ENCODE measurements at regions not wholly inside any gene's neighbourhood (a gene's known extent, or its start where the extent isn't known, plus 50 kb on each side); places are given as distances from the start of the nearest gene placed in this dataset.

- Histone ChIP-seq H3K36me3 (ENCODE audit: control insufficient read depth in 3 of 3, insufficient read depth in 3 of 3, low read length in 3 of 3) (no peaks in the 10 kb centered on the region), H3K27me3 (ENCODE audit: control insufficient read depth in 3 of 3, insufficient read depth in 3 of 3, low read length in 3 of 3) (peaks cover 18 to 57% (median 44%) of the 10 kb centered on the region in 3 donors), H3K9ac (ENCODE audit: low read depth in 1 of 3, low read length in 3 of 3) (no peak overlapping the region), H3K9me3 (ENCODE audit: control insufficient read depth in 3 of 3, low read length in 3 of 3) (no peaks in the 10 kb centered on the region), H3K4me3 (ENCODE audit: low read length in 3 of 3) (no peak overlapping the region), H3K4me1 (ENCODE audit: control insufficient read depth in 3 of 3, insufficient read depth in 3 of 3, low read length in 3 of 3) (peaks cover 2 to 5% (median 4%) of the 10 kb centered on the region in 3 donors), H3K27ac (ENCODE audit: low read depth, low read length) (no peak overlapping the region)
Measured at GRCh38 chr9:135286961-135287360, 192.6 kb upstream of the PPP1R26 start.

GRCh38 chr9:135287627-135288026 lies 192.0 kb upstream of the PPP1R26 start:
- H3K27me3 ChIP-seq (ENCODE audit: control insufficient read depth in 3 of 3, insufficient read depth in 3 of 3, low read length in 3 of 3) = peaks cover 11 to 50% (median 39%) of the 10 kb centered on the region in 3 donors
- no peak overlapping the region for H3K27ac ChIP-seq (ENCODE audit: low read depth, low read length)
- H3K9ac ChIP-seq (ENCODE audit: low read depth in 1 of 3, low read length in 3 of 3) = no peak overlapping the region
- H3K4me3 ChIP-seq (ENCODE audit: low read length in 3 of 3) = no peak overlapping the region
- H3K9me3 ChIP-seq (ENCODE audit: control insufficient read depth in 3 of 3, low read length in 3 of 3) = no peaks in the 10 kb centered on the region
- H3K36me3 ChIP-seq (ENCODE audit: control insufficient read depth in 3 of 3, insufficient read depth in 3 of 3, low read length in 3 of 3) = no peaks in the 10 kb centered on the region
- H3K4me1 ChIP-seq (ENCODE audit: control insufficient read depth in 3 of 3, insufficient read depth in 3 of 3, low read length in 3 of 3) = no peaks in the 10 kb centered on the region

GRCh38 chr9:135288054-135288453 lies 191.5 kb upstream of the PPP1R26 start:
- no peaks in the 10 kb centered on the region for H3K9me3 ChIP-seq (ENCODE audit: control insufficient read depth in 3 of 3, low read length in 3 of 3)
- no peaks in the 10 kb centered on the region for H3K36me3 ChIP-seq (ENCODE audit: control insufficient read depth in 3 of 3, insufficient read depth in 3 of 3, low read length in 3 of 3)
- no peaks in the 10 kb centered on the region for H3K4me1 ChIP-seq (ENCODE audit: control insufficient read depth in 3 of 3, insufficient read depth in 3 of 3, low read length in 3 of 3)
- no peak overlapping the region for H3K27ac ChIP-seq (ENCODE audit: low read depth, low read length)
- H3K4me3 ChIP-seq (ENCODE audit: low read length in 3 of 3) = no peak overlapping the region
- no peak overlapping the region for H3K9ac ChIP-seq (ENCODE audit: low read depth in 1 of 3, low read length in 3 of 3)
- peaks cover 9 to 46% (median 35%) of the 10 kb centered on the region in 3 donors for H3K27me3 ChIP-seq (ENCODE audit: control insufficient read depth in 3 of 3, insufficient read depth in 3 of 3, low read length in 3 of 3)

GRCh38 chr9:135289081-135289491 lies 190.5 kb upstream of the PPP1R26 start:
- no peaks in the 10 kb centered on the region for H3K9me3 ChIP-seq (ENCODE audit: control insufficient read depth in 3 of 3, low read length in 3 of 3)
- no peak overlapping the region for H3K4me3 ChIP-seq (ENCODE audit: low read length in 3 of 3)
- peaks cover 8 to 39% (median 35%) of the 10 kb centered on the region in 3 donors for H3K27me3 ChIP-seq (ENCODE audit: control insufficient read depth in 3 of 3, insufficient read depth in 3 of 3, low read length in 3 of 3)
- H3K9ac ChIP-seq (ENCODE audit: low read depth in 1 of 3, low read length in 3 of 3) = no peak overlapping the region
- H3K4me1 ChIP-seq (ENCODE audit: control insufficient read depth in 3 of 3, insufficient read depth in 3 of 3, low read length in 3 of 3) = no peaks in the 10 kb centered on the region
- H3K36me3 ChIP-seq (ENCODE audit: control insufficient read depth in 3 of 3, insufficient read depth in 3 of 3, low read length in 3 of 3) = no peaks in the 10 kb centered on the region
- no peak overlapping the region for H3K27ac ChIP-seq (ENCODE audit: low read depth, low read length)

GRCh38 chr9:135290086-135290485 lies 189.5 kb upstream of the PPP1R26 start:
- H3K27me3 ChIP-seq (ENCODE audit: control insufficient read depth in 3 of 3, insufficient read depth in 3 of 3, low read length in 3 of 3) = peaks cover 4 to 34% (median 30%) of the 10 kb centered on the region in 3 donors
- H3K9me3 ChIP-seq (ENCODE audit: control insufficient read depth in 3 of 3, low read length in 3 of 3) = no peaks in the 10 kb centered on the region
- no peak overlapping the region for H3K27ac ChIP-seq (ENCODE audit: low read depth, low read length)

GRCh38 chr9:135290566-135290965 lies 189.0 kb upstream of the PPP1R26 start:
- Histone ChIP-seq H3K27me3 (ENCODE audit: control insufficient read depth in 3 of 3, insufficient read depth in 3 of 3, low read length in 3 of 3) (peaks cover 4 to 34% (median 31%) of the 10 kb centered on the region in 3 donors), H3K27ac (ENCODE audit: low read depth, low read length) (no peak overlapping the region), H3K36me3 (ENCODE audit: control insufficient read depth in 3 of 3, insufficient read depth in 3 of 3, low read length in 3 of 3) (no peaks in the 10 kb centered on the region), H3K9ac (ENCODE audit: low read depth in 1 of 3, low read length in 3 of 3) (no peak overlapping the region), H3K9me3 (ENCODE audit: control insufficient read depth in 3 of 3, low read length in 3 of 3) (no peaks in the 10 kb centered on the region), H3K4me1 (ENCODE audit: control insufficient read depth in 3 of 3, insufficient read depth in 3 of 3, low read length in 3 of 3) (no peaks in the 10 kb centered on the region), H3K4me3 (ENCODE audit: low read length in 3 of 3) (no peak overlapping the region)

More at GRCh38 chr9:135290086-135290485, 189.5 kb upstream of the PPP1R26 start:
- no peak overlapping the region for H3K4me3 ChIP-seq (ENCODE audit: low read length in 3 of 3)
- no peak overlapping the region for H3K9ac ChIP-seq (ENCODE audit: low read depth in 1 of 3, low read length in 3 of 3)
- no peaks in the 10 kb centered on the region for H3K4me1 ChIP-seq (ENCODE audit: control insufficient read depth in 3 of 3, insufficient read depth in 3 of 3, low read length in 3 of 3)
- no peaks in the 10 kb centered on the region for H3K36me3 ChIP-seq (ENCODE audit: control insufficient read depth in 3 of 3, insufficient read depth in 3 of 3, low read length in 3 of 3)

- Histone ChIP-seq H3K27ac (ENCODE audit: low read depth, low read length) (no peak overlapping the region), H3K27me3 (ENCODE audit: control insufficient read depth in 3 of 3, insufficient read depth in 3 of 3, low read length in 3 of 3) (peaks cover 4 to 35% (median 34%) of the 10 kb centered on the region in 3 donors), H3K36me3 (ENCODE audit: control insufficient read depth in 3 of 3, insufficient read depth in 3 of 3, low read length in 3 of 3) (no peaks in the 10 kb centered on the region), H3K9ac (ENCODE audit: low read depth in 1 of 3, low read length in 3 of 3) (no peak overlapping the region), H3K4me1 (ENCODE audit: control insufficient read depth in 3 of 3, insufficient read depth in 3 of 3, low read length in 3 of 3) (no peaks in the 10 kb centered on the region), H3K4me3 (ENCODE audit: low read length in 3 of 3) (no peak overlapping the region), H3K9me3 (ENCODE audit: control insufficient read depth in 3 of 3, low read length in 3 of 3) (no peaks in the 10 kb centered on the region)
Measured at GRCh38 chr9:135291165-135291564, 188.4 kb upstream of the PPP1R26 start.

- H3K27ac ChIP-seq (ENCODE audit: low read depth, low read length) = no peak overlapping the region
- H3K27me3 ChIP-seq (ENCODE audit: control insufficient read depth in 3 of 3, insufficient read depth in 3 of 3, low read length in 3 of 3) = peaks cover 11 to 42% (median 31%) of the 10 kb centered on the region in 3 donors
- no peaks in the 10 kb centered on the region for H3K9me3 ChIP-seq (ENCODE audit: control insufficient read depth in 3 of 3, low read length in 3 of 3)
- H3K9ac ChIP-seq (ENCODE audit: low read depth in 1 of 3, low read length in 3 of 3) = no peak overlapping the region
- H3K4me1 ChIP-seq (ENCODE audit: control insufficient read depth in 3 of 3, insufficient read depth in 3 of 3, low read length in 3 of 3) = no peaks in the 10 kb centered on the region
- H3K4me3 ChIP-seq (ENCODE audit: low read length in 3 of 3) = no peak overlapping the region
- H3K36me3 ChIP-seq (ENCODE audit: control insufficient read depth in 3 of 3, insufficient read depth in 3 of 3, low read length in 3 of 3) = no peaks in the 10 kb centered on the region
Measured at GRCh38 chr9:135294836-135295235, 184.7 kb upstream of the PPP1R26 start.

GRCh38 chr9:135295551-135296300 lies 183.9 kb upstream of the PPP1R26 start:
- H3K4me3 ChIP-seq (ENCODE audit: low read length in 3 of 3) = no peak overlapping the region
- no peaks in the 10 kb centered on the region for H3K4me1 ChIP-seq (ENCODE audit: control insufficient read depth in 3 of 3, insufficient read depth in 3 of 3, low read length in 3 of 3)
- H3K27ac ChIP-seq (ENCODE audit: low read depth, low read length) = no peak overlapping the region
- no peaks in the 10 kb centered on the region for H3K36me3 ChIP-seq (ENCODE audit: control insufficient read depth in 3 of 3, insufficient read depth in 3 of 3, low read length in 3 of 3)
- peaks cover 20 to 51% (median 33%) of the 10 kb centered on the region in 3 donors for H3K27me3 ChIP-seq (ENCODE audit: control insufficient read depth in 3 of 3, insufficient read depth in 3 of 3, low read length in 3 of 3)
- H3K9me3 ChIP-seq (ENCODE audit: control insufficient read depth in 3 of 3, low read length in 3 of 3) = no peaks in the 10 kb centered on the region
- no peak overlapping the region for H3K9ac ChIP-seq (ENCODE audit: low read depth in 1 of 3, low read length in 3 of 3)

- Histone ChIP-seq H3K4me3 (ENCODE audit: low read length in 3 of 3) (no peak overlapping the region), H3K9ac (ENCODE audit: low read depth in 1 of 3, low read length in 3 of 3) (no peak overlapping the region), H3K27me3 (ENCODE audit: control insufficient read depth in 3 of 3, insufficient read depth in 3 of 3, low read length in 3 of 3) (peaks cover 31 to 57% (median 45%) of the 10 kb centered on the region in 3 donors), H3K27ac (ENCODE audit: low read depth, low read length) (no peak overlapping the region), H3K36me3 (ENCODE audit: control insufficient read depth in 3 of 3, insufficient read depth in 3 of 3, low read length in 3 of 3) (no peaks in the 10 kb centered on the region), H3K4me1 (ENCODE audit: control insufficient read depth in 3 of 3, insufficient read depth in 3 of 3, low read length in 3 of 3) (no peaks in the 10 kb centered on the region), H3K9me3 (ENCODE audit: control insufficient read depth in 3 of 3, low read length in 3 of 3) (no peaks in the 10 kb centered on the region)
Measured at GRCh38 chr9:135296735-135297455, 182.7 kb upstream of the PPP1R26 start.
